Uterus (tissue), 2 donors: ENCODE measurements at regions not wholly inside any gene's neighbourhood (a gene's known extent, or its start where the extent isn't known, plus 50 kb on each side); places are given as distances from the start of the nearest gene placed in this dataset.

Experiments
- POLR2A ChIP-seq, 2 donors: fragments of 450-650 bp; IDR thresholded peaks; one replicate each; pipeline ENCODE4 v1.6.1; 2016; ENCODE audit warnings: antibody characterized with exemption in 2 of 2, mild to moderate bottlenecking in 1 of 2, moderate library complexity in 1 of 2
- TF ChIP-seq, protein P1 (sequence below), 4 experiments: fragments of 200-600 bp in 2 of 4; fragments of 450-650 bp in 2 of 4; sonication (generic) in 2 of 4; IDR thresholded peaks; one replicate each; pipeline ENCODE4 v1.5.1; 2016 to 2019; ENCODE audit warnings: antibody characterized with exemption in 4 of 4, mild to moderate bottlenecking in 2 of 4, moderate library complexity in 1 of 4

- TF ChIP-seq, protein P1, sequence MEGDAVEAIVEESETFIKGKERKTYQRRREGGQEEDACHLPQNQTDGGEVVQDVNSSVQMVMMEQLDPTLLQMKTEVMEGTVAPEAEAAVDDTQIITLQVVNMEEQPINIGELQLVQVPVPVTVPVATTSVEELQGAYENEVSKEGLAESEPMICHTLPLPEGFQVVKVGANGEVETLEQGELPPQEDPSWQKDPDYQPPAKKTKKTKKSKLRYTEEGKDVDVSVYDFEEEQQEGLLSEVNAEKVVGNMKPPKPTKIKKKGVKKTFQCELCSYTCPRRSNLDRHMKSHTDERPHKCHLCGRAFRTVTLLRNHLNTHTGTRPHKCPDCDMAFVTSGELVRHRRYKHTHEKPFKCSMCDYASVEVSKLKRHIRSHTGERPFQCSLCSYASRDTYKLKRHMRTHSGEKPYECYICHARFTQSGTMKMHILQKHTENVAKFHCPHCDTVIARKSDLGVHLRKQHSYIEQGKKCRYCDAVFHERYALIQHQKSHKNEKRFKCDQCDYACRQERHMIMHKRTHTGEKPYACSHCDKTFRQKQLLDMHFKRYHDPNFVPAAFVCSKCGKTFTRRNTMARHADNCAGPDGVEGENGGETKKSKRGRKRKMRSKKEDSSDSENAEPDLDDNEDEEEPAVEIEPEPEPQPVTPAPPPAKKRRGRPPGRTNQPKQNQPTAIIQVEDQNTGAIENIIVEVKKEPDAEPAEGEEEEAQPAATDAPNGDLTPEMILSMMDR (IDR thresholded peaks at IDR 0.05): no peak
- TF ChIP-seq POLR2A (IDR thresholded peaks at IDR 0.05): no peak
Observed at GRCh38 chr9:73689051-73689870, 537.6 kb downstream of the ANXA1 start.
